ENCODE measurements at regions not wholly inside any gene's neighbourhood (a gene's known extent, or its start where the extent isn't known, plus 50 kb on each side); places are given as distances from the start of the nearest gene placed in this dataset.

DNA sequence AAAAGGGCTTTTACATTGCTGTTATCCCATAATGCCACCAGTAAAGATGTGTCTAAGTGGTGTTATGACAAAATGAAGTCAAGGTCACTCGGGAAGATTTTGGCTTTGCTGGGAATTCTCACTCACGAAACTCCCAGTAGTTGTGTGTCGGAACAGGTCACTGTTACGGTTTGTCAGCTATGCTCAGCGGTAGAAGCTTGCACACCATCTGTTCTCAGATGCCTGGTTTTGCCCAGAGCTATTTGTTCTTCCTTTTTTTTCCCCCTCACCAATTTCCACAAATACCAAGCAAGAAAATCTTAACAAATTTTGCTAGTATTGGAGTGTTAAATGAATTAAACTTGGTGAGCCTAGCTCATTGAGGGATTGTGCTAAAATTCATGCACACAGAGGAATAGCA, 915.1 kb downstream of the MCTP2 start (continued):
- TF ChIP-seq, protein P1, sequence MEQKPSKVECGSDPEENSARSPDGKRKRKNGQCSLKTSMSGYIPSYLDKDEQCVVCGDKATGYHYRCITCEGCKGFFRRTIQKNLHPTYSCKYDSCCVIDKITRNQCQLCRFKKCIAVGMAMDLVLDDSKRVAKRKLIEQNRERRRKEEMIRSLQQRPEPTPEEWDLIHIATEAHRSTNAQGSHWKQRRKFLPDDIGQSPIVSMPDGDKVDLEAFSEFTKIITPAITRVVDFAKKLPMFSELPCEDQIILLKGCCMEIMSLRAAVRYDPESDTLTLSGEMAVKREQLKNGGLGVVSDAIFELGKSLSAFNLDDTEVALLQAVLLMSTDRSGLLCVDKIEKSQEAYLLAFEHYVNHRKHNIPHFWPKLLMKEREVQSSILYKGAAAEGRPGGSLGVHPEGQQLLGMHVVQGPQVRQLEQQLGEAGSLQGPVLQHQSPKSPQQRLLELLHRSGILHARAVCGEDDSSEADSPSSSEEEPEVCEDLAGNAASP (CRISPR knock-in tag; IDR thresholded peaks at IDR 0.05; ENCODE audit: borderline replicate concordance), result no peak
- TF ChIP-seq, protein P2, sequence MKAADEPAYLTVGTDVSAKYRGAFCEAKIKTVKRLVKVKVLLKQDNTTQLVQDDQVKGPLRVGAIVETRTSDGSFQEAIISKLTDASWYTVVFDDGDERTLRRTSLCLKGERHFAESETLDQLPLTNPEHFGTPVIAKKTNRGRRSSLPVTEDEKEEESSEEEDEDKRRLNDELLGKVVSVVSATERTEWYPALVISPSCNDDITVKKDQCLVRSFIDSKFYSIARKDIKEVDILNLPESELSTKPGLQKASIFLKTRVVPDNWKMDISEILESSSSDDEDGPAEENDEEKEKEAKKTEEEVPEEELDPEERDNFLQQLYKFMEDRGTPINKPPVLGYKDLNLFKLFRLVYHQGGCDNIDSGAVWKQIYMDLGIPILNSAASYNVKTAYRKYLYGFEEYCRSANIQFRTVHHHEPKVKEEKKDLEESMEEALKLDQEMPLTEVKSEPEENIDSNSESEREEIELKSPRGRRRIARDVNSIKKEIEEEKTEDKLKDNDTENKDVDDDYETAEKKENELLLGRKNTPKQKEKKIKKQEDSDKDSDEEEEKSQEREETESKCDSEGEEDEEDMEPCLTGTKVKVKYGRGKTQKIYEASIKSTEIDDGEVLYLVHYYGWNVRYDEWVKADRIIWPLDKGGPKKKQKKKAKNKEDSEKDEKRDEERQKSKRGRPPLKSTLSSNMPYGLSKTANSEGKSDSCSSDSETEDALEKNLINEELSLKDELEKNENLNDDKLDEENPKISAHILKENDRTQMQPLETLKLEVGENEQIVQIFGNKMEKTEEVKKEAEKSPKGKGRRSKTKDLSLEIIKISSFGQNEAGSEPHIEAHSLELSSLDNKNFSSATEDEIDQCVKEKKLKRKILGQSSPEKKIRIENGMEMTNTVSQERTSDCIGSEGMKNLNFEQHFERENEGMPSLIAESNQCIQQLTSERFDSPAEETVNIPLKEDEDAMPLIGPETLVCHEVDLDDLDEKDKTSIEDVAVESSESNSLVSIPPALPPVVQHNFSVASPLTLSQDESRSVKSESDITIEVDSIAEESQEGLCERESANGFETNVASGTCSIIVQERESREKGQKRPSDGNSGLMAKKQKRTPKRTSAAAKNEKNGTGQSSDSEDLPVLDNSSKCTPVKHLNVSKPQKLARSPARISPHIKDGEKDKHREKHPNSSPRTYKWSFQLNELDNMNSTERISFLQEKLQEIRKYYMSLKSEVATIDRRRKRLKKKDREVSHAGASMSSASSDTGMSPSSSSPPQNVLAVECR (CRISPR knock-in tag; IDR thresholded peaks at IDR 0.05; ENCODE audit: borderline replicate concordance), result no peak
- no peak for TF ChIP-seq SAP130 (CRISPR knock-in tag; IDR thresholded peaks at IDR 0.05; ENCODE audit: low read depth)

DNA sequence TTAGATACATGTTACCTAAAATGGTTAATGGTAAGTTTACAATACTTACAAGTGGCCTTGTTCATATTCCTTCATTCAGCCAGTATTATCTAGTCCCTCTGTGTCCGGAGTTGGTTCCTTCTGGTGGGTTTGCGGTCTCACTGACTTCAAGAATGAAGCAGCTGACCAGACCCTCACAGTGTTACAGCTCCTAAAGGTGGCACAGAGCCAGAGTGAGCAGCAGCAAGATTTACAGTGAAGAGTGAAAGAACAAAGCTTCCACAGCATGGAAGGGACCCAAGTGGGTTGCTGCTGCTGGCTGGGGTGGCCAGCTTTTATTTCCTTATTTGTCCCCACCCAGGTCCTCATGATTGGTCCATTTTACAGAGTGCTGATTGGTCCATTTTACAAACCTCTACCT, 916.8 kb downstream of the MCTP2 start:
- Histone ChIP-seq H3K9ac (ENCODE audit: insufficient read depth, low read depth, low read length) (no peak overlapping the region), H3K27ac (ENCODE audit: extremely low read length, insufficient read depth, low read length) (no peak overlapping the region), H2AFZ (ENCODE audit: low read length) (no peak overlapping the region), H3K27me3 (ENCODE audit: control insufficient read depth in 1 of 2, insufficient read depth in 2 of 2, low read length in 2 of 2) (no peaks in the 10 kb centered on the region), H3K4me2 (ENCODE audit: low read depth, low read length) (no peak overlapping the region), H3K9me3 (ENCODE audit: low read length) (peaks cover 83% of the 10 kb centered on the region), H3K79me2 (ENCODE audit: insufficient read depth, low read length) (no peaks in the 10 kb centered on the region), H3K36me3 (replicated peaks in 1 of 2; ENCODE audit: control insufficient read depth in 1 of 2, insufficient read depth in 2 of 2, low read length in 2 of 2) (no peaks in the 10 kb centered on the region), H4K20me1 (ENCODE audit: insufficient read depth, low read length) (no peaks in the 10 kb centered on the region), H3K4me3 (replicated peaks in 1 of 3; ENCODE audit: insufficient read depth in 1 of 3, low read depth in 2 of 3, low read length in 3 of 3) (no peak overlapping the region), H3K4me1 (ENCODE audit: insufficient read depth, low read length) (no peaks in the 10 kb centered on the region)
- DNase-seq (ENCODE audit: low spot score) (no peak), ATAC-seq (no peak), FAIRE-seq (no peak)
- CTCF ChIA-PET (ENCODE audit: low intra/inter-chr PET ratio, low total read pairs), result no interaction called here
- in situ Hi-C loops (cut with HindIII; ENCODE audit: extremely low pct_ligation_motif_present, low pct_unique_long_range_greater_than_20kb) (no loop called here), intact Hi-C loops (cut with micrococcal nuclease; ENCODE audit: unreplicated experiment) (no loop called here)
- 7% methylated on average over 2 of the region's 2 CpGs for WGBS (ENCODE audit: low lambda C conversion rate)
- POLR2A ChIA-PET, result no interaction called here
- BruUV-seq (replicated peaks), result no TSS peak
- no peak for TF ChIP-seq ZNF180 (CRISPR knock-in tag; IDR thresholded peaks at IDR 0.05; ENCODE audit: borderline replicate concordance, low read depth)
- no peak for TF ChIP-seq SMC3 (IDR thresholded peaks at IDR 0.05; ENCODE audit: low read length)
- peak; percentile 62; the same call in 1 of the 2 replicates for TF ChIP-seq LCORL (IDR thresholded peaks at IDR 0.05)
- TF ChIP-seq LCORL (CRISPR knock-in tag; IDR thresholded peaks at IDR 0.05), result no peak
